NCI-H2227 (cell line): ENCODE measurements at regions not wholly inside any gene's neighbourhood (a gene's known extent, or its start where the extent isn't known, plus 50 kb on each side); places are given as distances from the start of the nearest gene placed in this dataset.
"Not testable (repeated sequence)": the region's sequence is repeated elsewhere in the genome, so short reads cannot be mapped to it uniquely, and the experiment has no call there.

Source experiments
- DNase-seq: peaks from one replicate; lab custom pipeline; 2025; ENCODE audit not compliant: unreplicated experiment; lab: John Stamatoyannopoulos, UW

GRCh38 chr6:167392631-167393316 lies 67.9 kb downstream of the TTLL2 start:
- no peak for DNase-seq

GRCh38 chr6:167393731-167394130 lies 68.8 kb downstream of the TTLL2 start:
- no peak for DNase-seq

GRCh38 chr6:167394339-167394738 lies 69.5 kb downstream of the TTLL2 start:
- DNase-seq = no peak

GRCh38 chr6:167394820-167395219 lies 69.9 kb downstream of the TTLL2 start:
- DNase-seq = no peak

- DNase-seq = no peak
Measured at GRCh38 chr6:167396068-167396658, 71.3 kb downstream of the TTLL2 start.

- DNase-seq = no peak
Measured at GRCh38 chr6:167396659-167397490, 72.0 kb downstream of the TTLL2 start.

GRCh38 chr6:167397712-167398111 lies 72.8 kb downstream of the TTLL2 start:
- DNase-seq = no peak

- no peak for DNase-seq
Measured at GRCh38 chr6:167398214-167399050, 73.5 kb downstream of the TTLL2 start.

- no peak for DNase-seq
Measured at GRCh38 chr6:167399051-167399387, 74.1 kb downstream of the TTLL2 start.

GRCh38 chr6:167399599-167399998 lies 74.7 kb downstream of the TTLL2 start:
- DNase-seq = no peak

GRCh38 chr6:167400482-167401138 lies 75.7 kb downstream of the TTLL2 start:
- DNase-seq = no peak

GRCh38 chr6:167401525-167402194 lies 76.8 kb downstream of the TTLL2 start:
- DNase-seq = no peak

- no peak for DNase-seq
Measured at GRCh38 chr6:167402195-167402686, 77.4 kb downstream of the TTLL2 start.

- DNase-seq = no peak
Measured at GRCh38 chr6:167403427-167403826, 78.5 kb downstream of the TTLL2 start.

- DNase-seq = no peak
Measured at GRCh38 chr6:167404385-167405049, 79.6 kb downstream of the TTLL2 start.

- DNase-seq = no peak
Measured at GRCh38 chr6:167405778-167406532, 81.1 kb downstream of the TTLL2 start.

GRCh38 chr6:167406533-167407238 lies 81.8 kb downstream of the TTLL2 start:
- not testable (repeated sequence) for DNase-seq
